Left renal cortex interstitium (tissue), 4 donors: ENCODE measurements at regions not wholly inside any gene's neighbourhood (a gene's known extent, or its start where the extent isn't known, plus 50 kb on each side); places are given as distances from the start of the nearest gene placed in this dataset.
"Not testable (repeated sequence)": the region's sequence is repeated elsewhere in the genome, so short reads cannot be mapped to it uniquely, and the experiment has no call there.

Experiments used
- DNase-seq, 4 donors: peaks; one replicate each; pipeline ENCODE4 v3.0.0-alpha.2; 2013; ENCODE audit warnings: low read depth in 4 of 4, low spot score in 2 of 4, missing footprints in 1 of 4

GRCh38 chr5:37926732-37927131 is 86.9 kb upstream of the GDNF start:
- no peak for DNase-seq

- no peak for DNase-seq
Measured at GRCh38 chr5:37921452-37921851, 81.6 kb upstream of the GDNF start.

GRCh38 chr5:37918424-37918823 is 78.6 kb upstream of the GDNF start:
- DNase-seq = no peak

- DNase-seq = no peak
Measured at GRCh38 chr5:37916525-37916924, 76.7 kb upstream of the GDNF start.

- no peak for DNase-seq
Measured at GRCh38 chr5:37915097-37915736, 75.4 kb upstream of the GDNF start.

- not testable (repeated sequence) for DNase-seq
Measured at GRCh38 chr5:37909610-37910266, 69.9 kb upstream of the GDNF start.

GRCh38 chr5:37906416-37906815 is 66.6 kb upstream of the GDNF start:
- DNase-seq = no peak

- no peak for DNase-seq
Measured at GRCh38 chr5:37905230-37905629, 65.4 kb upstream of the GDNF start.

GRCh38 chr5:37902323-37902722 is 62.5 kb upstream of the GDNF start:
- no peak for DNase-seq

- DNase-seq = no peak
Measured at GRCh38 chr5:37900692-37901091, 60.9 kb upstream of the GDNF start.

GRCh38 chr5:37899037-37899436 is 59.2 kb upstream of the GDNF start:
- no peak for DNase-seq

GRCh38 chr5:37896159-37896558 is 56.3 kb upstream of the GDNF start:
- no peak for DNase-seq

GRCh38 chr5:37893434-37894134 is 53.7 kb upstream of the GDNF start:
- no peak for DNase-seq

- DNase-seq = no peak
Measured at GRCh38 chr5:37892586-37892985, 52.7 kb upstream of the GDNF start.

GRCh38 chr5:37891832-37892231 is 52.0 kb upstream of the GDNF start:
- no peak for DNase-seq

- no peak for DNase-seq
Measured at GRCh38 chr5:37889612-37890317, 49.9 kb upstream of the GDNF start.
